ENCODE measurements at regions not wholly inside any gene's neighbourhood (a gene's known extent, or its start where the extent isn't known, plus 50 kb on each side); places are given as distances from the start of the nearest gene placed in this dataset.
"Not testable (repeated sequence)": the region's sequence is repeated elsewhere in the genome, so short reads cannot be mapped to it uniquely, and the experiment has no call there.

- no peak for DNase-seq (ENCODE audit: low spot score)
- H3K9me3 ChIP-seq (ENCODE audit: low read depth) = peaks cover 3% of the 10 kb centered on the region
Measured at GRCh38 chr22:10727393-10727792, 4800.6 kb upstream of the OR11H1 start.

DNA sequence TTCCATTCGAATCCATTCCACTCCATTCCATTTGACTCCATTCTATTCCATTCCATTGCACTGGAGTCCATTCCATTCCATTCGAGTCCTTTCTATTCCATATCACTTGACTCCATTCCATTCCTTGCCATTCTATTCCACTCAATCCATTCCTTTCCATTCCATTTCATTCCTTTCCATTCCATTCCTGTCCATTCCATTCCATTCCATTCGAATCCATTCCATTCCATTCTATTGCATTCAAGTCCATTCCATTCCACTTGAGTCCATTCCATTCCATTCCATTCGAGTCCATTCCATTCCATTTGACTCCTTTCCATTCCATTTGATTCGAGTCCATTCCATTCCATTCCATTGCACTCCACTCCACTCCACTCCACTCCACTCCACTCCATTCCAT lies 4798.0 kb upstream of the OR11H1 start:
- not testable (repeated sequence) for DNase-seq (ENCODE audit: low spot score); H3K4me2 ChIP-seq; H3K9me2 ChIP-seq (replicated peaks; ENCODE audit: insufficient read depth); H3K4me1 ChIP-seq (ENCODE audit: insufficient read depth); H3K9me3 ChIP-seq (ENCODE audit: low read depth); H3K36me3 ChIP-seq (replicated peaks; ENCODE audit: insufficient read depth, low read depth); H3K27ac ChIP-seq; H3K27me3 ChIP-seq; H4K20me1 ChIP-seq (ENCODE audit: insufficient read depth, poor library complexity, severe bottlenecking); H3K4me3 ChIP-seq; H2AFZ ChIP-seq; H3K79me2 ChIP-seq
- 56% methylated on average over 5 of the region's 5 CpGs for WGBS (ENCODE audit: low lambda C conversion rate, missing lambda C conversion rate)

More at GRCh38 chr22:10727393-10727792, 4800.6 kb upstream of the OR11H1 start:
- Histone ChIP-seq H3K4me1 (ENCODE audit: insufficient read depth) (no peaks in the 10 kb centered on the region), H2AFZ (no peak overlapping the region), H3K9me2 (replicated peaks; ENCODE audit: insufficient read depth) (no peaks in the 10 kb centered on the region), H3K79me2 (no peaks in the 10 kb centered on the region), H3K36me3 (replicated peaks; ENCODE audit: insufficient read depth, low read depth) (no peaks in the 10 kb centered on the region), H3K4me3 (no peak overlapping the region), H3K4me2 (no peak overlapping the region), H3K27me3 (no peaks in the 10 kb centered on the region), H4K20me1 (ENCODE audit: insufficient read depth, poor library complexity, severe bottlenecking) (no peaks in the 10 kb centered on the region), H3K27ac (no peak overlapping the region)
- 60% methylated on average over 10 of the region's 10 CpGs for WGBS (ENCODE audit: low lambda C conversion rate, missing lambda C conversion rate)
- no peak for TF ChIP-seq EZH2phosphoT487 (IDR thresholded peaks at IDR 0.05; ENCODE audit: low read depth, severe bottlenecking, unreplicated experiment)
- no peak for TF ChIP-seq EZH2 (IDR thresholded peaks at IDR 0.05; ENCODE audit: borderline replicate concordance)
- TF ChIP-seq, protein P1, sequence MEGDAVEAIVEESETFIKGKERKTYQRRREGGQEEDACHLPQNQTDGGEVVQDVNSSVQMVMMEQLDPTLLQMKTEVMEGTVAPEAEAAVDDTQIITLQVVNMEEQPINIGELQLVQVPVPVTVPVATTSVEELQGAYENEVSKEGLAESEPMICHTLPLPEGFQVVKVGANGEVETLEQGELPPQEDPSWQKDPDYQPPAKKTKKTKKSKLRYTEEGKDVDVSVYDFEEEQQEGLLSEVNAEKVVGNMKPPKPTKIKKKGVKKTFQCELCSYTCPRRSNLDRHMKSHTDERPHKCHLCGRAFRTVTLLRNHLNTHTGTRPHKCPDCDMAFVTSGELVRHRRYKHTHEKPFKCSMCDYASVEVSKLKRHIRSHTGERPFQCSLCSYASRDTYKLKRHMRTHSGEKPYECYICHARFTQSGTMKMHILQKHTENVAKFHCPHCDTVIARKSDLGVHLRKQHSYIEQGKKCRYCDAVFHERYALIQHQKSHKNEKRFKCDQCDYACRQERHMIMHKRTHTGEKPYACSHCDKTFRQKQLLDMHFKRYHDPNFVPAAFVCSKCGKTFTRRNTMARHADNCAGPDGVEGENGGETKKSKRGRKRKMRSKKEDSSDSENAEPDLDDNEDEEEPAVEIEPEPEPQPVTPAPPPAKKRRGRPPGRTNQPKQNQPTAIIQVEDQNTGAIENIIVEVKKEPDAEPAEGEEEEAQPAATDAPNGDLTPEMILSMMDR (IDR thresholded peaks at IDR 0.05; ENCODE audit: poor library complexity) = no peak

- H4K20me1 ChIP-seq (ENCODE audit: insufficient read depth, poor library complexity, severe bottlenecking); H3K36me3 ChIP-seq (replicated peaks; ENCODE audit: insufficient read depth, low read depth); H3K27me3 ChIP-seq; H3K4me1 ChIP-seq (ENCODE audit: insufficient read depth); H2AFZ ChIP-seq; H3K9me2 ChIP-seq (replicated peaks; ENCODE audit: insufficient read depth); H3K4me2 ChIP-seq; DNase-seq (ENCODE audit: low spot score); H3K4me3 ChIP-seq; H3K79me2 ChIP-seq; H3K27ac ChIP-seq: not testable (repeated sequence)
- peaks cover 12% of the 10 kb centered on the region for H3K9me3 ChIP-seq (ENCODE audit: low read depth)
- 72% methylated on average over 4 of the region's 4 CpGs for WGBS (ENCODE audit: low lambda C conversion rate, missing lambda C conversion rate)
Measured at GRCh38 chr22:10730706-10731105, 4797.3 kb upstream of the OR11H1 start.

DNA sequence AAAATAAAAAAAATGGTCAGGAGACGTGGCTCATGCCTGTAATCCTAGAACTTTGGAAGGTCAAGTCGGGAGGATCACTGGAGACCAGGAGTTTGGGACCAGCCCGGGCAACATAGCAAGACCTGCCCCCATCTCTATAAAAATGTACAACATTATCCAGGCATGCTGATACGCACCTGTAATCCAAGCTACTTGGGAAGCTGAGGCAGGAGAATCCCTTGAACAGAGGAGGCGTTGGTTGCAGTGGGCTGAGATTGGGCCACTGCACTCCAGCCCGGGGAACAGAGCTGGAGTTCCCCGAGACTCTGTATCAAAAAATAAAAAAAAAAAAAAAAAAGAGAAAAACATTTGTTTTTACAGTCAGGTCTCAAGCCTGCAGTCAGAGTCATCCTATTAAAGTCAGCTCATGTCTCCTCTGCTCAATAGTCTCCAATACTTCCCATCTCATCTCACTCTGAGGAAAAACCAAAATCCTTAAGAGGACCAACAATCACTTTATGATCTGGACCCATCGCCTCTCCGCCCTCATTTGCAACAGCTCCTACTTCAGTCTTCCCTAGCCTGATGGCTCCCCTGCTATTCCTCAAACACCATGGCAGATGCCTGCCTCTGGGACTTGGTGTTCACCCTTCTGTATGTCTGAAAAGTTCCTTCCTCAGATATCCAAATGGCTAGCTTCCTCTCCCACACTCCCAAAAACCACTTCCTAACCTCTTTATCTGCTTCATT lies 4796.6 kb upstream of the OR11H1 start:
- H3K27ac ChIP-seq; H3K4me3 ChIP-seq; H3K9me2 ChIP-seq (replicated peaks; ENCODE audit: insufficient read depth); H4K20me1 ChIP-seq (ENCODE audit: insufficient read depth, poor library complexity, severe bottlenecking); DNase-seq (ENCODE audit: low spot score); H3K79me2 ChIP-seq; H3K4me1 ChIP-seq (ENCODE audit: insufficient read depth); H3K27me3 ChIP-seq; H2AFZ ChIP-seq; H3K4me2 ChIP-seq; H3K36me3 ChIP-seq (replicated peaks; ENCODE audit: insufficient read depth, low read depth): not testable (repeated sequence)
- WGBS (ENCODE audit: low lambda C conversion rate, missing lambda C conversion rate) = 53% methylated on average over 9 of the region's 9 CpGs
- H3K9me3 ChIP-seq (ENCODE audit: low read depth) = peaks cover 12% of the 10 kb centered on the region

- not testable (repeated sequence) for H2AFZ ChIP-seq; H3K27ac ChIP-seq; DNase-seq (ENCODE audit: low spot score); H3K9me2 ChIP-seq (replicated peaks; ENCODE audit: insufficient read depth); H4K20me1 ChIP-seq (ENCODE audit: insufficient read depth, poor library complexity, severe bottlenecking); H3K79me2 ChIP-seq; H3K4me2 ChIP-seq; H3K36me3 ChIP-seq (replicated peaks; ENCODE audit: insufficient read depth, low read depth); H3K4me1 ChIP-seq (ENCODE audit: insufficient read depth); H3K27me3 ChIP-seq; H3K4me3 ChIP-seq
- peaks cover 21% of the 10 kb centered on the region for H3K9me3 ChIP-seq (ENCODE audit: low read depth)
- WGBS (ENCODE audit: low lambda C conversion rate, missing lambda C conversion rate) = 70% methylated on average over 2 of the region's 2 CpGs
Measured at GRCh38 chr22:10735075-10735474, 4792.9 kb upstream of the OR11H1 start.

DNA sequence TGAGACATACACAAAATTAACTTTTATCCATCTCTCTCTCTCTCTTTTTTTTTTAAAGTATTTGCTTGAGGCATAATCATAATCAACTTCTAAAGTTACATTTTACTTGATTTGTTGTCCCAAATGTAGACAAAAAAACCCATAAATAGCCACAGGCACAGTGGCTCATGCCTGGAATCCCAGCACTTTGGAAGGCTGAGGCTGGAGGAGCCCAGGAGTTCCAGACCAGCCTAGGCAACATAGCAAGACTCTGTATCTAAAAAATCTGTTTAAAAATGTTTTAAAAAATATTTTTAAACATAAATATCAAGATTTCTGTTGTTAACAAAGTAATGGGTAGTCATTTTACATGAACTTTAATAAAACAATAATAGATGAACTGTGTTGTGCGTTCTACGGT lies 4791.1 kb upstream of the OR11H1 start:
- peaks cover 17% of the 10 kb centered on the region for H3K9me3 ChIP-seq (ENCODE audit: low read depth)
- WGBS (ENCODE audit: low lambda C conversion rate, missing lambda C conversion rate) = 70% methylated on average over 2 of the region's 2 CpGs
- H3K4me2 ChIP-seq; H3K27me3 ChIP-seq; H3K79me2 ChIP-seq; H4K20me1 ChIP-seq (ENCODE audit: insufficient read depth, poor library complexity, severe bottlenecking); H2AFZ ChIP-seq; H3K36me3 ChIP-seq (replicated peaks; ENCODE audit: insufficient read depth, low read depth); H3K4me1 ChIP-seq (ENCODE audit: insufficient read depth); H3K9me2 ChIP-seq (replicated peaks; ENCODE audit: insufficient read depth); H3K27ac ChIP-seq; H3K4me3 ChIP-seq; DNase-seq (ENCODE audit: low spot score): not testable (repeated sequence)

DNA sequence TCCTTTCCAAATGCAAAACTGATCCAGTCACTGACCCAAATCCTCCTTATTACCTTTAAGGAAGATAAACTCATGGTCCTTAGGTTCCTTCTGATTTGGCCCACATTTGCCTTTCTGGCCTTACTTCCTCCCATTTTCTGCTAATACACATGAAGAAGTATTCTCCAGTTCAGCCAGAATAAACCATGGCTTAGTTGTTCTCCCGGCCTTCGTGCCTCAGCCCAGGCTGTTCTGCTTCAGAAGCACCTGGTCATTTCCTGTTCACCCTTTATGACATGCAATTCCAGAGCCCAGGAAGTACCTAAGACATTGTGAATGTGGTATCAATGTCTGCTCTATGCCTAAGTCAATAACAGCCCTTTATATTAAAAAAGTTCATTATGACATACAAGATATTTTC lies 4790.1 kb upstream of the OR11H1 start:
- DNase-seq (ENCODE audit: low spot score); H2AFZ ChIP-seq; H3K4me1 ChIP-seq (ENCODE audit: insufficient read depth); H3K79me2 ChIP-seq; H3K36me3 ChIP-seq (replicated peaks; ENCODE audit: insufficient read depth, low read depth); H3K27me3 ChIP-seq; H3K27ac ChIP-seq; H4K20me1 ChIP-seq (ENCODE audit: insufficient read depth, poor library complexity, severe bottlenecking); H3K9me2 ChIP-seq (replicated peaks; ENCODE audit: insufficient read depth); H3K4me3 ChIP-seq; H3K4me2 ChIP-seq: not testable (repeated sequence)
- WGBS (ENCODE audit: low lambda C conversion rate, missing lambda C conversion rate) = 76% methylated on average over 2 of the region's 2 CpGs
- peaks cover 14% of the 10 kb centered on the region for H3K9me3 ChIP-seq (ENCODE audit: low read depth)
